ENCODE measurements at regions not wholly inside any gene's neighbourhood (a gene's known extent, or its start where the extent isn't known, plus 50 kb on each side); places are given as distances from the start of the nearest gene placed in this dataset.
"Not testable (repeated sequence)": the region's sequence is repeated elsewhere in the genome, so short reads cannot be mapped to it uniquely, and the experiment has no call there.

GRCh38 chr7:106447318-106447847, 162.6 kb upstream of the NAMPT start:
- no peak for DNase-seq

GRCh38 chr7:106445366-106445765, 160.6 kb upstream of the NAMPT start:
- not testable (repeated sequence) for DNase-seq

GRCh38 chr7:106444068-106444655, 159.4 kb upstream of the NAMPT start:
- no peak for DNase-seq

- no peak for DNase-seq
Measured at GRCh38 chr7:106443156-106443555, 158.4 kb upstream of the NAMPT start.

- DNase-seq = no peak
Measured at GRCh38 chr7:106442476-106442875, 157.7 kb upstream of the NAMPT start.

GRCh38 chr7:106441343-106441742, 156.6 kb upstream of the NAMPT start:
- not testable (repeated sequence) for DNase-seq

- not testable (repeated sequence) for DNase-seq
Measured at GRCh38 chr7:106436933-106437332, 152.2 kb upstream of the NAMPT start.

GRCh38 chr7:106433377-106433776, 148.6 kb upstream of the NAMPT start:
- DNase-seq = no peak

- no peak for DNase-seq
Measured at GRCh38 chr7:106430535-106431455, 146.0 kb upstream of the NAMPT start.

GRCh38 chr7:106430103-106430502, 145.3 kb upstream of the NAMPT start:
- DNase-seq = no peak

GRCh38 chr7:106426803-106427202, 142.0 kb upstream of the NAMPT start:
- no peak for DNase-seq

GRCh38 chr7:106425017-106425719, 140.4 kb upstream of the NAMPT start:
- DNase-seq = no peak

- DNase-seq = no peak
Measured at GRCh38 chr7:106424476-106425016, 139.8 kb upstream of the NAMPT start.

GRCh38 chr7:106423821-106424475, 139.2 kb upstream of the NAMPT start:
- no peak for DNase-seq

GRCh38 chr7:106423111-106423510, 138.3 kb upstream of the NAMPT start:
- DNase-seq = no peak

- DNase-seq = no peak
Measured at GRCh38 chr7:106421181-106421762, 136.5 kb upstream of the NAMPT start.

GRCh38 chr7:106420736-106421135, 136.0 kb upstream of the NAMPT start:
- no peak for DNase-seq

GRCh38 chr7:106420210-106420609, 135.4 kb upstream of the NAMPT start:
- DNase-seq = no peak

GRCh38 chr7:106419455-106420182, 134.8 kb upstream of the NAMPT start:
- no peak for DNase-seq

- no peak for DNase-seq
Measured at GRCh38 chr7:106418526-106418925, 133.7 kb upstream of the NAMPT start.

- no peak for DNase-seq
Measured at GRCh38 chr7:106418094-106418493, 133.3 kb upstream of the NAMPT start.
